ENCODE measurements at regions not wholly inside any gene's neighbourhood (a gene's known extent, or its start where the extent isn't known, plus 50 kb on each side); places are given as distances from the start of the nearest gene placed in this dataset.

DNA sequence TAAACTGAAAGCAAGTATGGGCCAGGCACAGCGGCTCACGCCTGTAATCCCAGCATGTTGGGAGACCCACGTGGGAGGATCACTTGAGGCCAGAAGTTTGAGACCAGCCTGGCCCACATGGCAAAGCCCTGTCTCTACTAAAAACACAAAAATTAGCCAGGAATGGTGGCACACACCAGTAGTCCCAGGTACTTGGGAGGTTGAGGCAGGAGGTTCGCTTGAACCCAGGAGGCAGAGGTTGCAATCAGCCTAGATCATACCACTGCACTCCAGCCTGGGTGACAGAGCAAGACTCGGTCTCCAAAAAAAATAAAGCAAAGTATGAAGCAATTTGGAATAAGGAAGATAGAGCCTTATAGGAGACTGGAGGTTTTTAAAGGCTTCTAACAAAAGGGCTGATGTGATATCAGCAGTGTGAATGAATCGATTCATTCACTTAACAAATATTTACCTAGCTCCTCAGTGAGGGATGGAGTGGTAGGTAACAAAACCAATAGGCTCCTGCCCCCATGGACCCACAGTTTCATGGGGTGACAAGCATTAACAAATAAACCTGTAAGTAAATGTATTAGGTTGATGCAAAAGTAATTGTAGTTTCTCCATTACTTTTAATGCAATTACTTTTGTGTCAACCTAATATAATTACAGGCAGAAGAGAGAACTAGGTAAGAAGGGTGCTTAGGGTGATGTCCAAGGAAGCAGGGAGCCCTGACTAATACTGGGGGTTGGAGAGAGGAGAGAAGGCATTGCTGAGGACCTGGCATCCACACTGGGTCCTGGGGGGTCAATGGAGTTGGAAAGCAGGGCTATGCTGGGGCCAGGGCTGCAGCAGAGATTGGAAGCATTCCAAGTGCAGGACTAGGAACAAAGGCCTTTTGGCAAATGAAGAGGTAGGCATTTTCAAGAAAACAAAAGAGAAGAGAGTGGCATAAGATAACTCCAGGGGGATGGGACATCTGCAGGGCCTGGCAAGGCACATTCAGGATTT lies 195.4 kb upstream of the ARL4C start:
- 35% methylated on average over 6 of the region's 6 CpGs for WGBS (ENCODE audit: insufficient coverage, insufficient replicate concordance, low lambda C conversion rate, missing lambda C conversion rate)
- FAIRE-seq = no peak
- RAD21 ChIA-PET (ENCODE audit: unreplicated experiment) = no interaction called here
- H3K4me3 ChIP-seq = no peak overlapping the region
- H3K27me3 ChIP-seq (replicated peaks in 1 of 2; ENCODE audit: control insufficient read depth in 2 of 2, insufficient read depth in 2 of 2, low read length in 1 of 2) = no peaks in the 10 kb centered on the region
- DNase-seq (ENCODE audit: low read depth, low spot score) = no peak
- no peak overlapping the region for H3K4me2 ChIP-seq (ENCODE audit: control insufficient read depth, insufficient read depth)
- H3K79me2 ChIP-seq (ENCODE audit: control insufficient read depth, insufficient read depth, low read length) = no peaks in the 10 kb centered on the region
- no peaks in the 10 kb centered on the region; the same call in 2 of the 3 replicates for H3K9me3 ChIP-seq (replicated peaks; ENCODE audit: control insufficient read depth, insufficient read depth, low read length)
- SMC1A ChIA-PET (ENCODE audit: uncharacterized antibody, unreplicated experiment) = no interaction called here
- TF ChIP-seq SMARCA5 (IDR thresholded peaks at IDR 0.05) = no peak
- TF ChIP-seq CEBPB (IDR thresholded peaks at IDR 0.05; ENCODE audit: borderline replicate concordance in 1 of 2, low read depth in 2 of 2, low read length in 2 of 2) = no peak
- no peak for TF ChIP-seq MTA3 (IDR thresholded peaks at IDR 0.05; ENCODE audit: borderline replicate concordance, low read length)
- TF ChIP-seq POU2F2 (IDR thresholded peaks at IDR 0.05; ENCODE audit: borderline replicate concordance, low read depth, low read length) = no peak
- TF ChIP-seq, protein P1, sequence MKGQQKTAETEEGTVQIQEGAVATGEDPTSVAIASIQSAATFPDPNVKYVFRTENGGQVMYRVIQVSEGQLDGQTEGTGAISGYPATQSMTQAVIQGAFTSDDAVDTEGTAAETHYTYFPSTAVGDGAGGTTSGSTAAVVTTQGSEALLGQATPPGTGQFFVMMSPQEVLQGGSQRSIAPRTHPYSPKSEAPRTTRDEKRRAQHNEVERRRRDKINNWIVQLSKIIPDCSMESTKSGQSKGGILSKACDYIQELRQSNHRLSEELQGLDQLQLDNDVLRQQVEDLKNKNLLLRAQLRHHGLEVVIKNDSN (IDR thresholded peaks at IDR 0.05; ENCODE audit: borderline replicate concordance, extremely low read length, insufficient read depth, low read depth, low read length) = no peak
- no peak for TF ChIP-seq CBFB (IDR thresholded peaks at IDR 0.05; ENCODE audit: low read depth)
- no peak for TF ChIP-seq YY1 (IDR thresholded peaks at IDR 0.05; ENCODE audit: low read depth, low read length)
- TF ChIP-seq JUND (IDR thresholded peaks at IDR 0.05; ENCODE audit: low read depth, low read length) = no peak
- TF ChIP-seq, protein P2, sequence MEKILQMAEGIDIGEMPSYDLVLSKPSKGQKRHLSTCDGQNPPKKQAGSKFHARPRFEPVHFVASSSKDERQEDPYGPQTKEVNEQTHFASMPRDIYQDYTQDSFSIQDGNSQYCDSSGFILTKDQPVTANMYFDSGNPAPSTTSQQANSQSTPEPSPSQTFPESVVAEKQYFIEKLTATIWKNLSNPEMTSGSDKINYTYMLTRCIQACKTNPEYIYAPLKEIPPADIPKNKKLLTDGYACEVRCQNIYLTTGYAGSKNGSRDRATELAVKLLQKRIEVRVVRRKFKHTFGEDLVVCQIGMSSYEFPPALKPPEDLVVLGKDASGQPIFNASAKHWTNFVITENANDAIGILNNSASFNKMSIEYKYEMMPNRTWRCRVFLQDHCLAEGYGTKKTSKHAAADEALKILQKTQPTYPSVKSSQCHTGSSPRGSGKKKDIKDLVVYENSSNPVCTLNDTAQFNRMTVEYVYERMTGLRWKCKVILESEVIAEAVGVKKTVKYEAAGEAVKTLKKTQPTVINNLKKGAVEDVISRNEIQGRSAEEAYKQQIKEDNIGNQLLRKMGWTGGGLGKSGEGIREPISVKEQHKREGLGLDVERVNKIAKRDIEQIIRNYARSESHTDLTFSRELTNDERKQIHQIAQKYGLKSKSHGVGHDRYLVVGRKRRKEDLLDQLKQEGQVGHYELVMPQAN (conservative IDR thresholded peaks at IDR 0.05) = no peak
- TF ChIP-seq HCFC1 (IDR thresholded peaks at IDR 0.05; ENCODE audit: low read length) = no peak
- no peak for TF ChIP-seq TBL1XR1 (IDR thresholded peaks at IDR 0.05; ENCODE audit: low read depth, low read length)
- no peak for TF ChIP-seq NR2C1 (IDR thresholded peaks at IDR 0.05)
- no peak for TF ChIP-seq NBN (IDR thresholded peaks at IDR 0.05)
- TF ChIP-seq, protein P3, sequence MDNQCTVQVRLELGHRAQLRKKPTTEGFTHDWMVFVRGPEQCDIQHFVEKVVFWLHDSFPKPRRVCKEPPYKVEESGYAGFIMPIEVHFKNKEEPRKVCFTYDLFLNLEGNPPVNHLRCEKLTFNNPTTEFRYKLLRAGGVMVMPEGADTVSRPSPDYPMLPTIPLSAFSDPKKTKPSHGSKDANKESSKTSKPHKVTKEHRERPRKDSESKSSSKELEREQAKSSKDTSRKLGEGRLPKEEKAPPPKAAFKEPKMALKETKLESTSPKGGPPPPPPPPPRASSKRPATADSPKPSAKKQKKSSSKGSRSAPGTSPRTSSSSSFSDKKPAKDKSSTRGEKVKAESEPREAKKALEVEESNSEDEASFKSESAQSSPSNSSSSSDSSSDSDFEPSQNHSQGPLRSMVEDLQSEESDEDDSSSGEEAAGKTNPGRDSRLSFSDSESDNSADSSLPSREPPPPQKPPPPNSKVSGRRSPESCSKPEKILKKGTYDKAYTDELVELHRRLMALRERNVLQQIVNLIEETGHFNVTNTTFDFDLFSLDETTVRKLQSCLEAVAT (IDR thresholded peaks at IDR 0.05) = no peak
- no peak for TF ChIP-seq KDM1A (IDR thresholded peaks at IDR 0.05; ENCODE audit: borderline replicate concordance)
- TF ChIP-seq ZSCAN29 (IDR thresholded peaks at IDR 0.05) = no peak
- no peak for TF ChIP-seq EGR1 (IDR thresholded peaks at IDR 0.05; ENCODE audit: borderline replicate concordance in 1 of 2, low read depth in 2 of 2, low read length in 2 of 2)
- no peak for TF ChIP-seq ZNF622 (IDR thresholded peaks at IDR 0.05)
- no peak for TF ChIP-seq FOS (IDR thresholded peaks at IDR 0.05; ENCODE audit: borderline replicate concordance, extremely low read depth, insufficient read length)
- POLR2A ChIA-PET = no interaction called here
- CTCF ChIA-PET = interaction anchor here (0.6 kb wide), 1 partner anchor 519 kb away, joined by 3 read pairs; no protein-coding TSS in a partner anchor
- no TSS peak for BruUV-seq (replicated peaks)
- H4K20me1 ChIP-seq (ENCODE audit: control insufficient read depth, insufficient read depth) = no peaks in the 10 kb centered on the region
- H3K36me3 ChIP-seq (ENCODE audit: control insufficient read depth in 2 of 2, insufficient read depth in 2 of 2, low read length in 1 of 2) = no peaks in the 10 kb centered on the region
- no peak for ATAC-seq
- H3K4me1 ChIP-seq (ENCODE audit: control insufficient read depth, insufficient read depth, low read length) = no peaks in the 10 kb centered on the region
- H3K27ac ChIP-seq (ENCODE audit: control insufficient read depth, insufficient read depth) = no peak overlapping the region
- no peak overlapping the region for H2AFZ ChIP-seq (ENCODE audit: control insufficient read depth, low read depth, low read length)
- H3K9ac ChIP-seq (ENCODE audit: control insufficient read depth, insufficient read depth, low read length) = no peak overlapping the region
- in situ Hi-C loops (cut with MboI) (no loop called here), intact Hi-C loops (cut with micrococcal nuclease; ENCODE audit: unreplicated experiment) (no loop called here)
